Liver (tissue), 8 donors: ENCODE measurements at regions not wholly inside any gene's neighbourhood (a gene's known extent, or its start where the extent isn't known, plus 50 kb on each side); places are given as distances from the start of the nearest gene placed in this dataset.

Source experiments
- DNase-seq: peaks from one replicate; pipeline ENCODE4 v3.0.0-alpha.2; 2017; ENCODE audit warnings: low spot score
- H3K27ac ChIP-seq, 2 donors: one replicate each; pipeline ENCODE4 v1.7.0; 2013; ENCODE audit warnings: inconsistent platforms in 2 of 2, low read length in 2 of 2, control low read depth in 1 of 2, low read depth in 1 of 2, mild to moderate bottlenecking in 1 of 2
- H3K27me3 ChIP-seq, 4 donors: one replicate each; pipeline versions ENCODE4 v1.6.1 to v1.7.0; 2013; ENCODE audit warnings: low read length in 3 of 4, inconsistent platforms in 1 of 4, mild to moderate bottlenecking in 1 of 4, moderate library complexity in 1 of 4; ENCODE audit not compliant: control insufficient read depth in 4 of 4, insufficient read depth in 4 of 4
- H3K36me3 ChIP-seq, 4 donors: one replicate each; pipeline versions ENCODE4 v1.6.1 to v1.7.0; 2013; ENCODE audit warnings: low read length in 3 of 4, mild to moderate bottlenecking in 3 of 4, low read depth in 1 of 4, moderate library complexity in 1 of 4; ENCODE audit not compliant: control insufficient read depth in 4 of 4, insufficient read depth in 3 of 4
- H3K4me1 ChIP-seq, 4 donors: one replicate each; pipeline versions ENCODE4 v1.6.1 to v1.7.0; 2013; ENCODE audit warnings: low read length in 3 of 4, mild to moderate bottlenecking in 3 of 4, moderate library complexity in 1 of 4; ENCODE audit not compliant: control insufficient read depth in 4 of 4, insufficient read depth in 4 of 4
- H3K4me3 ChIP-seq, 3 donors: one replicate each; pipeline versions ENCODE4 v1.6.1 to v1.7.0; 2013; ENCODE audit warnings: low read length in 3 of 3, control low read depth in 1 of 3, low read depth in 1 of 3, mild to moderate bottlenecking in 1 of 3
- H3K9ac ChIP-seq, 2 donors: one replicate each; pipeline ENCODE4 v1.7.0; 2013; ENCODE audit warnings: low read length in 2 of 2, mild to moderate bottlenecking in 2 of 2, moderate library complexity in 2 of 2, control low read depth in 1 of 2, low read depth in 1 of 2
- H3K9me3 ChIP-seq, 4 donors: one replicate each; pipeline versions ENCODE4 v1.6.1 to v1.7.0; 2013; ENCODE audit warnings: low read length in 3 of 4; ENCODE audit not compliant: control insufficient read depth in 4 of 4
- EGR1 ChIP-seq, 2 donors: IDR thresholded peaks; 2 replicates each; pipeline ENCODE4 v1.6.1; 2016 to 2018; ENCODE audit warnings: antibody characterized with exemption in 2 of 2, low read depth in 2 of 2
- FOXA1 ChIP-seq: IDR thresholded peaks from 2 replicates; pipeline ENCODE4 v1.6.1; 2016; ENCODE audit warnings: antibody characterized with exemption
- GABPA ChIP-seq, 2 donors: IDR thresholded peaks in 1 of 2; conservative IDR thresholded peaks in 1 of 2; 2 replicates each; pipeline ENCODE4 v1.6.1; 2016; ENCODE audit warnings: antibody characterized with exemption in 2 of 2, mild to moderate bottlenecking in 1 of 2, moderate library complexity in 1 of 2
- HNF4A ChIP-seq, 2 donors: conservative IDR thresholded peaks; 2 replicates each; pipeline ENCODE4 v1.6.1; 2016; ENCODE audit warnings: antibody characterized with exemption in 2 of 2, mild to moderate bottlenecking in 2 of 2
- HNF4G ChIP-seq: IDR thresholded peaks from 2 replicates; pipeline ENCODE4 v1.6.1; 2016; ENCODE audit warnings: antibody characterized with exemption
- JUND ChIP-seq, 2 donors: IDR thresholded peaks; 2 replicates each; pipeline ENCODE4 v1.6.1; 2016; ENCODE audit warnings: antibody characterized with exemption in 2 of 2
- NR2F2 ChIP-seq: IDR thresholded peaks from 2 replicates; pipeline ENCODE4 v1.6.1; 2016; ENCODE audit warnings: antibody characterized with exemption
- RAD21 ChIP-seq, 2 donors: IDR thresholded peaks; 2 replicates each; pipeline ENCODE4 v1.6.1; 2016; ENCODE audit warnings: antibody characterized with exemption in 2 of 2, mild to moderate bottlenecking in 2 of 2
- RXRA ChIP-seq, 2 donors: IDR thresholded peaks; 2 replicates each; pipeline ENCODE4 v1.6.1; 2017 to 2018; ENCODE audit warnings: antibody characterized with exemption in 2 of 2, mild to moderate bottlenecking in 1 of 2
- SP1 ChIP-seq: IDR thresholded peaks from 2 replicates; pipeline ENCODE4 v1.6.1; 2018; ENCODE audit warnings: antibody characterized with exemption, mild to moderate bottlenecking
- TAF1 ChIP-seq: conservative IDR thresholded peaks from 2 replicates; pipeline ENCODE4 v1.6.1; 2016; ENCODE audit warnings: antibody characterized with exemption, mild to moderate bottlenecking
- YY1 ChIP-seq: IDR thresholded peaks from 2 replicates; pipeline ENCODE4 v1.6.1; 2016; ENCODE audit warnings: antibody characterized with exemption, mild to moderate bottlenecking
- WGBS: extraction: QIAGEN DNeasy Blood & Tissue Kit; methylation state at CpG from one replicate; pipeline ENCODE4 v1.1.7; 2013; 5-methylcytosine and 5-hydroxymethylcytosine counted together
- TF ChIP-seq, protein P1 (sequence below): IDR thresholded peaks from 2 replicates; pipeline ENCODE4 v1.6.1; 2016; ENCODE audit warnings: antibody characterized with exemption
- TF ChIP-seq, protein P2 (sequence below): IDR thresholded peaks from 2 replicates; pipeline ENCODE4 v1.6.1; 2016; ENCODE audit warnings: antibody characterized with exemption
- TF ChIP-seq, protein P3 (sequence below): fragments of 150-350 bp; IDR thresholded peaks from 2 replicates; pipeline ENCODE4 v1.5.1; 2017; ENCODE audit warnings: improper control_type of control experiment, low read depth, low read length; ENCODE audit not compliant: missing input control
- TF ChIP-seq, protein P4 (sequence below): IDR thresholded peaks from 2 replicates; pipeline ENCODE4 v1.6.1; 2016; ENCODE audit warnings: antibody characterized with exemption
- donor health status: healthy.
- donor health status: healthy.
- donor health status: healthy.
- donor health status: healthy.
- donor health status: healthy.

DNA sequence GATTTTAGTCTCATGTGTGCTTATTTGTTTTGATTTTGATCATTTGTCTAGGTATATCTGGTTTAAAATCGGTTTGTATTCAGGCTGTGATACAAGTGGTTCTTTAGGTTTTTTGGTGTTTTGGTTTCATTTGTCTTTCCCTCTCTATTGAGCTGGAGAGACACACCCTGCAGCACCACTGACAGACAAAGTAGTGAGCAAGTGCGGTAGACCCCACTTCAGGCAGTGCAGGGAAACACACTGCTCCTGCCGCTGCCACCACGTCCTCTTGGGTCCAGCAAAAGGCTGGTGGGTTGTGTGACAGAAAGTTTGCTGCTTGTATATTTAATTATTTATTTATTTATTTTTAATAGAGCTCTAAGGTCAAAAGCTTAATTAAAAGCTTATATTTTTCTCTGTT lies 801.0 kb downstream of the NR2F1-AS1 start:
- H3K36me3 ChIP-seq, result no peaks in the 10 kb centered on the region
- no peak for TF ChIP-seq RXRA (IDR thresholded peaks at IDR 0.05)
- TF ChIP-seq, protein P1, sequence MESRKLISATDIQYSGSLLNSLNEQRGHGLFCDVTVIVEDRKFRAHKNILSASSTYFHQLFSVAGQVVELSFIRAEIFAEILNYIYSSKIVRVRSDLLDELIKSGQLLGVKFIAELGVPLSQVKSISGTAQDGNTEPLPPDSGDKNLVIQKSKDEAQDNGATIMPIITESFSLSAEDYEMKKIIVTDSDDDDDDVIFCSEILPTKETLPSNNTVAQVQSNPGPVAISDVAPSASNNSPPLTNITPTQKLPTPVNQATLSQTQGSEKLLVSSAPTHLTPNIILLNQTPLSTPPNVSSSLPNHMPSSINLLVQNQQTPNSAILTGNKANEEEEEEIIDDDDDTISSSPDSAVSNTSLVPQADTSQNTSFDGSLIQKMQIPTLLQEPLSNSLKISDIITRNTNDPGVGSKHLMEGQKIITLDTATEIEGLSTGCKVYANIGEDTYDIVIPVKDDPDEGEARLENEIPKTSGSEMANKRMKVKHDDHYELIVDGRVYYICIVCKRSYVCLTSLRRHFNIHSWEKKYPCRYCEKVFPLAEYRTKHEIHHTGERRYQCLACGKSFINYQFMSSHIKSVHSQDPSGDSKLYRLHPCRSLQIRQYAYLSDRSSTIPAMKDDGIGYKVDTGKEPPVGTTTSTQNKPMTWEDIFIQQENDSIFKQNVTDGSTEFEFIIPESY, result no peak
- no peak for TF ChIP-seq RAD21 (IDR thresholded peaks at IDR 0.05)
- no peak for TF ChIP-seq NR2F2
- TF ChIP-seq, protein P2, sequence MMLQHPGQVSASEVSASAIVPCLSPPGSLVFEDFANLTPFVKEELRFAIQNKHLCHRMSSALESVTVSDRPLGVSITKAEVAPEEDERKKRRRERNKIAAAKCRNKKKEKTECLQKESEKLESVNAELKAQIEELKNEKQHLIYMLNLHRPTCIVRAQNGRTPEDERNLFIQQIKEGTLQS, result no peak
- TF ChIP-seq, protein P3, sequence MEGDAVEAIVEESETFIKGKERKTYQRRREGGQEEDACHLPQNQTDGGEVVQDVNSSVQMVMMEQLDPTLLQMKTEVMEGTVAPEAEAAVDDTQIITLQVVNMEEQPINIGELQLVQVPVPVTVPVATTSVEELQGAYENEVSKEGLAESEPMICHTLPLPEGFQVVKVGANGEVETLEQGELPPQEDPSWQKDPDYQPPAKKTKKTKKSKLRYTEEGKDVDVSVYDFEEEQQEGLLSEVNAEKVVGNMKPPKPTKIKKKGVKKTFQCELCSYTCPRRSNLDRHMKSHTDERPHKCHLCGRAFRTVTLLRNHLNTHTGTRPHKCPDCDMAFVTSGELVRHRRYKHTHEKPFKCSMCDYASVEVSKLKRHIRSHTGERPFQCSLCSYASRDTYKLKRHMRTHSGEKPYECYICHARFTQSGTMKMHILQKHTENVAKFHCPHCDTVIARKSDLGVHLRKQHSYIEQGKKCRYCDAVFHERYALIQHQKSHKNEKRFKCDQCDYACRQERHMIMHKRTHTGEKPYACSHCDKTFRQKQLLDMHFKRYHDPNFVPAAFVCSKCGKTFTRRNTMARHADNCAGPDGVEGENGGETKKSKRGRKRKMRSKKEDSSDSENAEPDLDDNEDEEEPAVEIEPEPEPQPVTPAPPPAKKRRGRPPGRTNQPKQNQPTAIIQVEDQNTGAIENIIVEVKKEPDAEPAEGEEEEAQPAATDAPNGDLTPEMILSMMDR, result no peak
- TF ChIP-seq JUND (IDR thresholded peaks at IDR 0.05), result no peak
- TF ChIP-seq GABPA (IDR thresholded peaks at IDR 0.05 in 1 of 2, conservative IDR thresholded peaks at IDR 0.05 in 1 of 2), result no peak
- TF ChIP-seq HNF4G, result no peak
- no peak for TF ChIP-seq HNF4A (conservative IDR thresholded peaks at IDR 0.05)
- no peak for TF ChIP-seq EGR1 (IDR thresholded peaks at IDR 0.05; ENCODE audit: low read depth in 2 of 2)
- H3K9ac ChIP-seq, result no peak overlapping the region
- H3K4me1 ChIP-seq, result no peaks in the 10 kb centered on the region
- no peaks in the 10 kb centered on the region for H3K9me3 ChIP-seq
- no peak overlapping the region for H3K4me3 ChIP-seq
- DNase-seq, result no peak
- H3K27ac ChIP-seq, result no peak overlapping the region
- no peaks in the 10 kb centered on the region for H3K27me3 ChIP-seq
- 64% methylated on average over 4 of the region's 4 CpGs for WGBS

DNA sequence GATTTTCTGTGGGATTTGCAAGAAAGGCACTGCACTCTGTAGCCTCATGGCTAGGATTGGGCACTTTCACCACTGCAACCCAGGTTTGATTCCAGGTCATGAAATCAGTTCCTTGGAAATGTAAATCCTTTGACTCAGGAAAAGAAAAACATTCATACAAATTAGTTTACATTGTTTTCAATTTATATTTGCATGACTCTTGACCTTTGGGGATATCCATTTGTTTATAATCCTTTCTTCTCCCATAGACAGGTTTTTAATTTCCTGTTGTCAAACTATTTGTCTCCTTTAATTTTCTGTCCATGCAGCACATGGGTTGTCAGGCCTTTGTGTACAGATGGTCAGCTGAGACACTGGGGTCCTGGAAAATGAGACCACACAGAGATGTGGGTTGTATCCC lies 801.5 kb downstream of the NR2F1-AS1 start:
- DNase-seq, result no peak
- Histone ChIP-seq H3K27me3 (no peaks in the 10 kb centered on the region), H3K9me3 (no peaks in the 10 kb centered on the region), H3K4me3 (no peak overlapping the region), H3K4me1 (no peaks in the 10 kb centered on the region), H3K27ac (no peak overlapping the region), H3K9ac (no peak overlapping the region), H3K36me3 (no peaks in the 10 kb centered on the region)
- TF ChIP-seq, protein P4, sequence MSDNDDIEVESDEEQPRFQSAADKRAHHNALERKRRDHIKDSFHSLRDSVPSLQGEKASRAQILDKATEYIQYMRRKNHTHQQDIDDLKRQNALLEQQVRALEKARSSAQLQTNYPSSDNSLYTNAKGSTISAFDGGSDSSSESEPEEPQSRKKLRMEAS, result no peak
- TF ChIP-seq TAF1 (no peak), HNF4G (no peak)

DNA sequence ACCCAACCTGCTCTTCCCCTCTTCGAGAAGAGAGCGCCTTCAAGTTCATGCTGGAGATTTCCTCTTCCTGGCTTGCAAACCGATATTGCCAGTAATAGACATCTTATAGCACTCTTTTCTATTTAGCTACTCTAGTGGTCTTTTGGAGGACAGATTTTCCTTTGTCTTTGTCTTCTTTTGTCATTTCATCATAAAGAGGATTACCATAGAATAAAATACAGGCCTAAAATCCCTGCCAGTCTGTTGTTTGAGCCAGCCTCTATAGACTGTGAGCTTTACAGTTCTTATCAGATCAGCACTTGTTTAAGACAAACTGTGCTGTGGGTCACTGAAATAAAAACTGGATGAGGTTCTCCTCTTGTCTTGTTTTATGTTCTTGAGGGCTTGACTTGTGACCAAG lies 802.8 kb downstream of the NR2F1-AS1 start:
- Histone ChIP-seq H3K4me1 (no peaks in the 10 kb centered on the region), H3K27ac (no peak overlapping the region), H3K4me3 (no peak overlapping the region), H3K36me3 (no peaks in the 10 kb centered on the region), H3K27me3 (no peaks in the 10 kb centered on the region), H3K9ac (no peak overlapping the region), H3K9me3 (no peaks in the 10 kb centered on the region)
- 96% methylated on average over 3 of the region's 3 CpGs for WGBS
- no peak for DNase-seq
- TF ChIP-seq EGR1 (IDR thresholded peaks at IDR 0.05; ENCODE audit: low read depth in 2 of 2) (no peak), SP1 (no peak), NR2F2 (no peak), FOXA1 (no peak), JUND (IDR thresholded peaks at IDR 0.05) (no peak), YY1 (no peak), HNF4A (conservative IDR thresholded peaks at IDR 0.05) (no peak)
- TF ChIP-seq, protein P2, result no peak
- TF ChIP-seq, protein P4, result no peak
- TF ChIP-seq, protein P1, result no peak
- TF ChIP-seq, protein P3, result no peak
